H9 (cell line): ENCODE measurements at regions not wholly inside any gene's neighbourhood (a gene's known extent, or its start where the extent isn't known, plus 50 kb on each side); places are given as distances from the start of the nearest gene placed in this dataset.

ENCODE experiments used
- DNase-seq: peaks from one replicate; pipeline ENCODE4 v3.0.0-alpha.2; 2017
- H2AFZ ChIP-seq: one replicate; pipeline ENCODE4 v1.6.1; 2013; ENCODE audit warnings: mild to moderate bottlenecking, low read length, control low read depth, moderate library complexity
- H2AK5ac ChIP-seq: 2 replicates; pipeline ENCODE4 v1.6.1; 2013; ENCODE audit warnings: low read length, control low read depth, mixed read lengths; ENCODE audit not compliant: insufficient read length
- H2BK120ac ChIP-seq: one replicate; pipeline ENCODE4 v1.6.1; 2013; ENCODE audit warnings: low read depth, mild to moderate bottlenecking, low read length, control low read depth, inconsistent platforms; ENCODE audit not compliant: poor library complexity, severe bottlenecking
- H2BK12ac ChIP-seq: 2 replicates; pipeline ENCODE4 v1.6.1; 2013; ENCODE audit warnings: low read length, control low read depth, mixed read lengths, low read depth; ENCODE audit not compliant: insufficient read length
- H2BK15ac ChIP-seq: 2 replicates; pipeline ENCODE4 v1.6.1; 2013; ENCODE audit warnings: low read depth, low read length, control low read depth
- H2BK20ac ChIP-seq: one replicate; pipeline ENCODE4 v1.6.1; 2013; ENCODE audit warnings: low read depth, mild to moderate bottlenecking, low read length, control low read depth, inconsistent platforms; ENCODE audit not compliant: poor library complexity, severe bottlenecking
- H2BK5ac ChIP-seq: 2 replicates; pipeline ENCODE4 v1.6.1; 2013; ENCODE audit warnings: low read length, control low read depth, mixed read lengths; ENCODE audit not compliant: insufficient read length
- H3K14ac ChIP-seq: 2 replicates; pipeline ENCODE4 v1.6.1; 2013; ENCODE audit warnings: low read length, control low read depth; ENCODE audit not compliant: insufficient read depth
- H3K18ac ChIP-seq: 2 replicates; pipeline ENCODE4 v1.6.1; 2013; ENCODE audit warnings: low read depth, mild to moderate bottlenecking, mixed read lengths, low read length, control low read depth; ENCODE audit not compliant: insufficient read length
- H3K23ac ChIP-seq: 2 replicates; pipeline ENCODE4 v1.6.1; 2013; ENCODE audit warnings: low read length, control low read depth, mixed read lengths, low read depth; ENCODE audit not compliant: insufficient read length
- H3K23me2 ChIP-seq: 2 replicates; pipeline ENCODE4 v1.6.1; 2013; ENCODE audit warnings: low read depth, mild to moderate bottlenecking, mixed read lengths, low read length, control low read depth; ENCODE audit not compliant: insufficient read length, poor library complexity, severe bottlenecking
- H3K27ac ChIP-seq: 2 replicates; pipeline ENCODE4 v1.5.1; 2013; ENCODE audit warnings: low read length, control low read depth, mixed read lengths, low read depth; ENCODE audit not compliant: insufficient read length
- H3K27me3 ChIP-seq: 2 replicates; pipeline ENCODE4 v1.6.1; 2013; ENCODE audit warnings: low read length, control low read depth, inconsistent platforms; ENCODE audit not compliant: insufficient read depth
- H3K4ac ChIP-seq: 2 replicates; pipeline ENCODE4 v1.6.1; 2013; ENCODE audit warnings: low read depth, mild to moderate bottlenecking, control low read depth, inconsistent platforms, low read length, moderate library complexity
- H3K4me1 ChIP-seq: 2 replicates; pipeline ENCODE4 v1.6.1; 2013; ENCODE audit warnings: low read length, control low read depth, inconsistent platforms; ENCODE audit not compliant: insufficient read depth
- H3K4me2 ChIP-seq: 2 replicates; pipeline ENCODE4 v1.6.1; 2013; ENCODE audit warnings: low read length, control low read depth, mixed read lengths; ENCODE audit not compliant: insufficient read length, insufficient read depth
- H3K56ac ChIP-seq: 2 replicates; pipeline ENCODE4 v1.6.1; 2013; ENCODE audit warnings: low read depth, mild to moderate bottlenecking, mixed read lengths, low read length, control low read depth; ENCODE audit not compliant: insufficient read length
- H3K79me1 ChIP-seq: 2 replicates; pipeline ENCODE4 v1.6.1; 2013; ENCODE audit warnings: low read depth, mild to moderate bottlenecking, moderate library complexity, low read length, control low read depth, inconsistent platforms; ENCODE audit not compliant: insufficient read depth, poor library complexity, severe bottlenecking
- H3K79me2 ChIP-seq: 2 replicates; pipeline ENCODE4 v1.6.1; 2013; ENCODE audit warnings: low read length, control low read depth, inconsistent platforms; ENCODE audit not compliant: insufficient read depth
- H3K9ac ChIP-seq: 2 replicates; pipeline ENCODE4 v1.6.1; 2013; ENCODE audit warnings: low read length, control low read depth, mixed read lengths; ENCODE audit not compliant: insufficient read length; ENCODE audit errors: extremely low read depth
- H3K9me3 ChIP-seq: one replicate; pipeline ENCODE4 v1.6.1; 2013; ENCODE audit warnings: low read depth, low read length, inconsistent platforms; ENCODE audit not compliant: control insufficient read depth
- H3T11ph ChIP-seq: one replicate; pipeline ENCODE4 v1.6.1; 2013; ENCODE audit warnings: mild to moderate bottlenecking, low read length, control low read depth, inconsistent platforms
- H4K20me1 ChIP-seq: one replicate; pipeline ENCODE4 v1.6.1; 2013; ENCODE audit not compliant: control insufficient read depth, insufficient read length, insufficient read depth
- H4K5ac ChIP-seq: 2 replicates; pipeline ENCODE4 v1.6.1; 2013; ENCODE audit warnings: low read depth, mild to moderate bottlenecking, mixed read lengths, low read length, control low read depth; ENCODE audit not compliant: insufficient read length
- H4K8ac ChIP-seq: replicated peaks from 2 replicates; pipeline ENCODE4 v1.6.1; 2013; ENCODE audit warnings: low read length, control low read depth, mixed read lengths, low read depth; ENCODE audit not compliant: insufficient read length
- H4K91ac ChIP-seq: 2 replicates; pipeline ENCODE4 v1.6.1; 2013; ENCODE audit warnings: low read depth, mild to moderate bottlenecking, moderate library complexity, mixed read lengths, low read length, control low read depth; ENCODE audit not compliant: insufficient read length
- H3K27ac Mint-ChIP-seq, 3 experiments: 2 replicates in 2 of 3; 3 replicates in 1 of 3; pipeline ENCODE4 v1.8.0; 2020 to 2021; ENCODE audit warnings: mixed read lengths in 3 of 3, mild to moderate bottlenecking in 1 of 3, moderate library complexity in 1 of 3
- H3K27me3 Mint-ChIP-seq: 2 replicates; pipeline ENCODE4 v1.8.0; 2021; ENCODE audit warnings: low read depth, mild to moderate bottlenecking, moderate library complexity, mixed read lengths
- H3K36me3 Mint-ChIP-seq, 3 experiments: 2 replicates in 2 of 3; 3 replicates in 1 of 3; pipeline ENCODE4 v1.8.0; 2020 to 2021; ENCODE audit warnings: low read depth in 3 of 3, mixed read lengths in 3 of 3; ENCODE audit not compliant: insufficient read depth in 1 of 3
- H3K4me1 Mint-ChIP-seq, 2 experiments: 2 replicates each; pipeline ENCODE4 v1.8.0; 2020; ENCODE audit warnings: mixed read lengths in 2 of 2
- H3K4me3 Mint-ChIP-seq, 2 experiments: 2 replicates in 1 of 2; 3 replicates in 1 of 2; pipeline ENCODE4 v1.8.0; 2020 to 2021; ENCODE audit warnings: mild to moderate bottlenecking in 2 of 2, mixed read lengths in 2 of 2, moderate library complexity in 1 of 2
- H3K9me3 Mint-ChIP-seq, 2 experiments: 2 replicates in 1 of 2; 3 replicates in 1 of 2; pipeline ENCODE4 v1.8.0; 2020; ENCODE audit warnings: mild to moderate bottlenecking in 2 of 2, mixed read lengths in 2 of 2, moderate library complexity in 1 of 2
- CTCF ChIP-seq: fragments of 200-600 bp; sonication (generic); conservative IDR thresholded peaks from 3 replicates; pipeline ENCODE4 v1.8.0; 2021; ENCODE audit warnings: antibody characterized with exemption, mild to moderate bottlenecking

- DNase-seq, result no peak
- H3K27ac Mint-ChIP-seq, result no peak overlapping the region
- Histone ChIP-seq H3K79me1 (no peaks in the 10 kb centered on the region), H3K27ac (no peak overlapping the region), H3K79me2 (no peaks in the 10 kb centered on the region), H3K18ac (no peak overlapping the region), H3K4me2 (no peak overlapping the region), H3K4me1 (no peaks in the 10 kb centered on the region), H2BK15ac (no peak overlapping the region), H4K91ac (no peak overlapping the region), H3K56ac (no peak overlapping the region), H3K9me3 (no peaks in the 10 kb centered on the region), H2BK12ac (no peak overlapping the region), H3K23ac (no peak overlapping the region), H4K5ac (no peak overlapping the region), H2AK5ac (no peak overlapping the region), H4K8ac (no peak overlapping the region), H3K9ac (no peak overlapping the region), H3T11ph (no peak overlapping the region), H3K27me3 (no peaks in the 10 kb centered on the region), H2AFZ (no peak overlapping the region), H2BK20ac (no peak overlapping the region), H2BK120ac (no peak overlapping the region), H3K23me2 (no peaks in the 10 kb centered on the region), H3K14ac (no peak overlapping the region), H3K4ac (no peak overlapping the region), H2BK5ac (no peak overlapping the region), H4K20me1 (no peaks in the 10 kb centered on the region)
- H3K4me1 Mint-ChIP-seq, result peaks cover 0 to 6% of the 10 kb centered on the region in 2 experiments; a peak in 1 of 4 replicates
- no peak overlapping the region for H3K4me3 Mint-ChIP-seq
- H3K9me3 Mint-ChIP-seq, result no peaks in the 10 kb centered on the region; a peak in 1 of 5 replicates
- no peak for TF ChIP-seq CTCF
- H3K36me3 Mint-ChIP-seq, result no peaks in the 10 kb centered on the region
- no peaks in the 10 kb centered on the region for H3K27me3 Mint-ChIP-seq
Observed at GRCh38 chr3:28948685-28949084, 332.2 kb upstream of the RBMS3 start.
